OCI-LY1 (cell line): ENCODE measurements at regions not wholly inside any gene's neighbourhood (a gene's known extent, or its start where the extent isn't known, plus 50 kb on each side); places are given as distances from the start of the nearest gene placed in this dataset.

Experiments
- H2AFZ ChIP-seq: fragments of 200-600 bp; sonication (generic), shearing (Covaris generic); 2 replicates; pipeline ENCODE4 v1.6.0; 2014; ENCODE audit warnings: antibody characterized with exemption, mild to moderate bottlenecking, low read length
- H3F3A ChIP-seq: fragments of 200-600 bp; sonication (generic), shearing (Covaris generic); 2 replicates; pipeline ENCODE4 v1.6.0; 2014; ENCODE audit warnings: mild to moderate bottlenecking, antibody characterized with exemption, low read length, moderate library complexity; ENCODE audit not compliant: insufficient read depth
- H3K27ac ChIP-seq: fragments of 200-600 bp; sonication (generic); 2 replicates; pipeline ENCODE4 v1.5.1; 2014; ENCODE audit warnings: low read length, mixed run types, mild to moderate bottlenecking, low read depth; ENCODE audit not compliant: poor library complexity, severe bottlenecking
- H3K27me3 ChIP-seq: fragments of 200-600 bp; sonication (generic); 2 replicates; pipeline ENCODE4 v1.6.0; 2014; ENCODE audit warnings: antibody characterized with exemption, mild to moderate bottlenecking, low read length, moderate library complexity; ENCODE audit not compliant: insufficient read depth
- H3K36me3 ChIP-seq: fragments of 200-600 bp; sonication (generic); 2 replicates; pipeline ENCODE4 v1.6.1; 2014; ENCODE audit warnings: mild to moderate bottlenecking, antibody characterized with exemption, low read length, moderate library complexity, mixed read lengths; ENCODE audit not compliant: insufficient read depth
- H3K4me1 ChIP-seq: fragments of 200-600 bp; sonication (generic); 2 replicates; pipeline ENCODE4 v1.5.1; 2014; ENCODE audit warnings: mild to moderate bottlenecking, low read length, moderate library complexity; ENCODE audit not compliant: insufficient read depth, severe bottlenecking
- H3K4me2 ChIP-seq: fragments of 200-600 bp; sonication (generic), shearing (Covaris generic); 2 replicates; pipeline ENCODE4 v1.6.1; 2014; ENCODE audit warnings: low read length
- H3K4me3 ChIP-seq: fragments of 200-600 bp; sonication (generic); 2 replicates; pipeline ENCODE4 v1.5.1; 2014; ENCODE audit warnings: low read length, low read depth, mild to moderate bottlenecking, mixed read lengths; ENCODE audit not compliant: poor library complexity, severe bottlenecking
- H3K79me2 ChIP-seq: fragments of 200-600 bp; shearing (Covaris generic); 2 replicates; pipeline ENCODE4 v1.6.1; 2016; ENCODE audit warnings: mixed run types, low read length, mixed read lengths; ENCODE audit not compliant: insufficient read depth
- H3K9ac ChIP-seq: fragments of 200-600 bp; sonication (generic), shearing (Covaris generic); 2 replicates; pipeline ENCODE4 v1.6.1; 2014; ENCODE audit warnings: mild to moderate bottlenecking, low read length, mixed read lengths
- H3K9me2 ChIP-seq: fragments of 200-600 bp; sonication (generic), shearing (Covaris generic); 2 replicates; pipeline ENCODE4 v1.6.1; 2014; ENCODE audit warnings: low read depth, mild to moderate bottlenecking, low read length, mixed read lengths
- H3K9me3 ChIP-seq: fragments of 200-600 bp; shearing (Covaris generic); 2 replicates; pipeline ENCODE4 v1.6.1; 2014; ENCODE audit warnings: low read length, mixed read lengths
- H4K20me1 ChIP-seq: fragments of 200-600 bp; sonication (generic), shearing (Covaris generic); 2 replicates; pipeline ENCODE4 v1.6.0; 2016; ENCODE audit warnings: mild to moderate bottlenecking, low read length; ENCODE audit not compliant: insufficient read depth
- EZH2 ChIP-seq: fragments of 200-600 bp; sonication (generic), shearing (Covaris generic); IDR thresholded peaks from 2 replicates; pipeline ENCODE4 v1.8.0; 2017; ENCODE audit warnings: borderline replicate concordance, mixed run types, mild to moderate bottlenecking, antibody characterized with exemption, low read length, moderate library complexity, mixed read lengths
- TF ChIP-seq, protein P1 (sequence below): fragments of 200-600 bp; sonication (generic), shearing (Covaris generic); IDR thresholded peaks from 2 replicates; pipeline ENCODE4 v1.5.1; 2017; ENCODE audit warnings: mild to moderate bottlenecking, antibody characterized with exemption, low read length, moderate library complexity, mixed read lengths

DNA sequence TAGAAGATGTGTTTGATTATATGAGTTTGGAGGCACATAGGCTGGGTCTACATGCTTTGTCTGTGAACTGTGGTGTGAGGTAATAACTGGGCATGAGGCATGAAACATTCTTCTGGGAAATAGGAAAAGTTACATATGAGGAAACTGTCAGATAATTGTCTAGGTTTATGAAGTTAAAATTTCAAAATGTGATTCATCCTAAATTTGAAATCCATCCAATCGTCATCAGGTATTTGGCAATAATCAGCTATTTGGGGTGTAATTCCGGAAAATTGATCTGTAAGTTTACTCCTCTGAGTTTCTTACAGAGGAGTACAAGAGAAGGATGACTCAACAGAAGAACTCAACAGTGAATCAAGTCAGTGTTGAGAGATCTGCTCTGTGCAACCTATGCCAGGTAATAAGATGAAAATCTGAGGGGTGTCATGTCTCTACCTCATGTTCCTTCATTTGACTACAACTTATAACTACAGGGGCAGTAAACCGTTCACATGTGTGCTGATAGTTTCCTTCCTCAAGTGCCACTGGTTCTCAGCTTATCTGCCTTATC is 1171.6 kb upstream of the CDH18 start:
- Histone ChIP-seq H3K79me2 (no peaks in the 10 kb centered on the region), H3K4me2 (no peak overlapping the region), H3K9me3 (no peaks in the 10 kb centered on the region), H3K27me3 (no peaks in the 10 kb centered on the region), H3K9ac (no peak overlapping the region), H3K4me3 (no peak overlapping the region), H3K4me1 (no peaks in the 10 kb centered on the region), H4K20me1 (no peaks in the 10 kb centered on the region), H3K36me3 (no peaks in the 10 kb centered on the region), H2AFZ (no peak overlapping the region), H3F3A (no peaks in the 10 kb centered on the region), H3K27ac (no peak overlapping the region), H3K9me2 (no peaks in the 10 kb centered on the region)
- TF ChIP-seq EZH2, result no peak
- TF ChIP-seq, protein P1, sequence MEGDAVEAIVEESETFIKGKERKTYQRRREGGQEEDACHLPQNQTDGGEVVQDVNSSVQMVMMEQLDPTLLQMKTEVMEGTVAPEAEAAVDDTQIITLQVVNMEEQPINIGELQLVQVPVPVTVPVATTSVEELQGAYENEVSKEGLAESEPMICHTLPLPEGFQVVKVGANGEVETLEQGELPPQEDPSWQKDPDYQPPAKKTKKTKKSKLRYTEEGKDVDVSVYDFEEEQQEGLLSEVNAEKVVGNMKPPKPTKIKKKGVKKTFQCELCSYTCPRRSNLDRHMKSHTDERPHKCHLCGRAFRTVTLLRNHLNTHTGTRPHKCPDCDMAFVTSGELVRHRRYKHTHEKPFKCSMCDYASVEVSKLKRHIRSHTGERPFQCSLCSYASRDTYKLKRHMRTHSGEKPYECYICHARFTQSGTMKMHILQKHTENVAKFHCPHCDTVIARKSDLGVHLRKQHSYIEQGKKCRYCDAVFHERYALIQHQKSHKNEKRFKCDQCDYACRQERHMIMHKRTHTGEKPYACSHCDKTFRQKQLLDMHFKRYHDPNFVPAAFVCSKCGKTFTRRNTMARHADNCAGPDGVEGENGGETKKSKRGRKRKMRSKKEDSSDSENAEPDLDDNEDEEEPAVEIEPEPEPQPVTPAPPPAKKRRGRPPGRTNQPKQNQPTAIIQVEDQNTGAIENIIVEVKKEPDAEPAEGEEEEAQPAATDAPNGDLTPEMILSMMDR, result no peak

- Histone ChIP-seq H3K27ac (no peak overlapping the region), H4K20me1 (no peaks in the 10 kb centered on the region), H3F3A (no peaks in the 10 kb centered on the region), H3K79me2 (no peaks in the 10 kb centered on the region), H3K4me2 (no peak overlapping the region), H3K9me2 (no peaks in the 10 kb centered on the region), H2AFZ (no peak overlapping the region), H3K9ac (no peak overlapping the region), H3K27me3 (no peaks in the 10 kb centered on the region), H3K4me3 (no peak overlapping the region), H3K4me1 (no peaks in the 10 kb centered on the region), H3K9me3 (no peaks in the 10 kb centered on the region), H3K36me3 (no peaks in the 10 kb centered on the region)
- TF ChIP-seq, protein P1, result no peak
- TF ChIP-seq EZH2, result no peak
Measured at GRCh38 chr5:21154526-21154925, 1166.5 kb upstream of the CDH18 start.

DNA sequence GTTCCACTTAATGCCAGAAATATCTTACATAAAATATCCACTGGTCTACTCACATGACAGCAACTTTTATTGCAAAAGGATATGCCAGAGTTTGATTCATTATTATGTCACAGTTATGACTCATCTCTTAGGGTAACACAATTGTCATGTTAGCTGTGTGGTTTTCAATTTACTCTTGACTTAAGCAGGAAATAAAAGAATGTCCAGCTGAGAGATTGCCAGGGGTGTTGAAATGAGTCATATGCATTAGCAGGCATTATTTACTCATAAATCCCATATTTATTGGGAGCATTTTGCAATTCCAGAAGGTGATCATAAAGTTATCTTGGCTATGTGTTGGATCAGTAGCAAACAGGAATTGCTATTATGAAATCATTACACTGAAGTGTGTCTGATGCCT is 1164.6 kb upstream of the CDH18 start:
- Histone ChIP-seq H3K79me2 (no peaks in the 10 kb centered on the region), H2AFZ (no peak overlapping the region), H3K27me3 (no peaks in the 10 kb centered on the region), H3K9me3 (no peaks in the 10 kb centered on the region), H3F3A (no peaks in the 10 kb centered on the region), H4K20me1 (no peaks in the 10 kb centered on the region), H3K36me3 (no peaks in the 10 kb centered on the region), H3K4me3 (no peak overlapping the region), H3K9ac (no peak overlapping the region), H3K27ac (no peak overlapping the region), H3K9me2 (no peaks in the 10 kb centered on the region), H3K4me2 (no peak overlapping the region), H3K4me1 (no peaks in the 10 kb centered on the region)
- TF ChIP-seq, protein P1, result no peak
- TF ChIP-seq EZH2, result no peak
